ENCODE measurements at regions not wholly inside any gene's neighbourhood (a gene's known extent, or its start where the extent isn't known, plus 50 kb on each side); places are given as distances from the start of the nearest gene placed in this dataset.
"Not testable (repeated sequence)": the region's sequence is repeated elsewhere in the genome, so short reads cannot be mapped to it uniquely, and the experiment has no call there.

GRCh38 chr4:67291644-67292043 lies 253.7 kb downstream of the CENPC start:
- intact Hi-C loops (cut with DNase I), result no loop called here
- Histone ChIP-seq H3K27me3 (no peaks in the 10 kb centered on the region), H3K36me3 (no peaks in the 10 kb centered on the region), H3K27ac (no peak overlapping the region), H3K4me1 (no peaks in the 10 kb centered on the region), H3K4me3 (no peak overlapping the region), H3K9me3 (no peaks in the 10 kb centered on the region)
- 52 to 54% methylated on average over 4 of the region's 4 CpGs for WGBS, 2 donors
- TF ChIP-seq CTCF (IDR thresholded peaks at IDR 0.05) (no peak), EP300 (IDR thresholded peaks at IDR 0.05) (no peak), POLR2AphosphoS5 (IDR thresholded peaks at IDR 0.05) (no peak), POLR2A (IDR thresholded peaks at IDR 0.05) (no peak)
- no peak for DNase-seq

GRCh38 chr4:67288964-67289363 lies 256.3 kb downstream of the CENPC start:
- DNase-seq, result no peak
- no peaks in the 10 kb centered on the region for H3K36me3 ChIP-seq

GRCh38 chr4:67286724-67287123 lies 258.6 kb downstream of the CENPC start:
- DNase-seq, result no peak
- H3K4me1 ChIP-seq, result no peaks in the 10 kb centered on the region
- TF ChIP-seq CTCF (IDR thresholded peaks at IDR 0.05), result no peak
- TF ChIP-seq POLR2A (IDR thresholded peaks at IDR 0.05), result no peak
- no peak for TF ChIP-seq POLR2AphosphoS5 (IDR thresholded peaks at IDR 0.05)
- TF ChIP-seq EP300 (IDR thresholded peaks at IDR 0.05), result no peak
- H3K36me3 ChIP-seq, result no peaks in the 10 kb centered on the region
- intact Hi-C loops (cut with DNase I), result no loop called here
- peaks cover 0 to 2% (median 0%) of the 10 kb centered on the region in 4 donors for H3K9me3 ChIP-seq
- no peak overlapping the region for H3K4me3 ChIP-seq
- H3K27ac ChIP-seq, result no peak overlapping the region
- 95 to 96% methylated on average over 17 of the region's 17 CpGs for WGBS, 2 donors
- no peaks in the 10 kb centered on the region for H3K27me3 ChIP-seq

More at GRCh38 chr4:67288964-67289363, 256.3 kb downstream of the CENPC start:
- Histone ChIP-seq H3K4me3 (no peak overlapping the region), H3K9me3 (peaks cover 0 to 2% (median 0%) of the 10 kb centered on the region in 4 donors), H3K4me1 (no peaks in the 10 kb centered on the region), H3K27ac (no peak overlapping the region), H3K27me3 (no peaks in the 10 kb centered on the region)
- intact Hi-C loops (cut with DNase I), result no loop called here
- TF ChIP-seq EP300 (IDR thresholded peaks at IDR 0.05) (no peak), CTCF (IDR thresholded peaks at IDR 0.05) (no peak), POLR2A (IDR thresholded peaks at IDR 0.05) (no peak), POLR2AphosphoS5 (IDR thresholded peaks at IDR 0.05) (no peak)
- 61 to 66% methylated on average over 4 of the region's 4 CpGs for WGBS, 2 donors

- no peak for DNase-seq
- H3K4me3 ChIP-seq, result no peak overlapping the region
- H3K36me3 ChIP-seq, result no peaks in the 10 kb centered on the region
- intact Hi-C loops (cut with DNase I), result no loop called here
- no peaks in the 10 kb centered on the region for H3K27me3 ChIP-seq
- H3K27ac ChIP-seq, result no peak overlapping the region
- TF ChIP-seq POLR2AphosphoS5 (IDR thresholded peaks at IDR 0.05), result no peak
- no peak for TF ChIP-seq CTCF (IDR thresholded peaks at IDR 0.05)
- TF ChIP-seq EP300 (IDR thresholded peaks at IDR 0.05), result no peak
- no peak for TF ChIP-seq POLR2A (IDR thresholded peaks at IDR 0.05)
- 89 to 91% methylated on average over 13 of the region's 13 CpGs for WGBS, 2 donors
- H3K4me1 ChIP-seq, result no peaks in the 10 kb centered on the region
- peaks cover 0 to 2% (median 0%) of the 10 kb centered on the region in 4 donors for H3K9me3 ChIP-seq
Observed at GRCh38 chr4:67282749-67283148, 262.6 kb downstream of the CENPC start.

- intact Hi-C loops (cut with DNase I), result no loop called here
- Histone ChIP-seq H3K27ac (no peak overlapping the region), H3K9me3 (no peaks in the 10 kb centered on the region), H3K4me1 (no peaks in the 10 kb centered on the region), H3K36me3 (no peaks in the 10 kb centered on the region), H3K4me3 (no peak overlapping the region), H3K27me3 (no peaks in the 10 kb centered on the region)
- 89 to 90% methylated on average over 11 of the region's 11 CpGs for WGBS, 2 donors
- DNase-seq, result no peak
- TF ChIP-seq EP300 (IDR thresholded peaks at IDR 0.05) (no peak), POLR2AphosphoS5 (IDR thresholded peaks at IDR 0.05) (no peak), CTCF (IDR thresholded peaks at IDR 0.05) (no peak), POLR2A (IDR thresholded peaks at IDR 0.05) (no peak)
Observed at GRCh38 chr4:67275179-67275750, 270.0 kb downstream of the CENPC start.

- H3K4me3 ChIP-seq; H3K4me1 ChIP-seq; DNase-seq; H3K27ac ChIP-seq; H3K27me3 ChIP-seq; H3K36me3 ChIP-seq; H3K9me3 ChIP-seq; intact Hi-C loops (cut with DNase I): not testable (repeated sequence)
- 83 to 90% methylated on average over 3 of the region's 3 CpGs for WGBS, 2 donors
Observed at GRCh38 chr4:67274671-67275070, 270.6 kb downstream of the CENPC start.
